ENCODE measurements at regions not wholly inside any gene's neighbourhood (a gene's known extent, or its start where the extent isn't known, plus 50 kb on each side); places are given as distances from the start of the nearest gene placed in this dataset.

DNA sequence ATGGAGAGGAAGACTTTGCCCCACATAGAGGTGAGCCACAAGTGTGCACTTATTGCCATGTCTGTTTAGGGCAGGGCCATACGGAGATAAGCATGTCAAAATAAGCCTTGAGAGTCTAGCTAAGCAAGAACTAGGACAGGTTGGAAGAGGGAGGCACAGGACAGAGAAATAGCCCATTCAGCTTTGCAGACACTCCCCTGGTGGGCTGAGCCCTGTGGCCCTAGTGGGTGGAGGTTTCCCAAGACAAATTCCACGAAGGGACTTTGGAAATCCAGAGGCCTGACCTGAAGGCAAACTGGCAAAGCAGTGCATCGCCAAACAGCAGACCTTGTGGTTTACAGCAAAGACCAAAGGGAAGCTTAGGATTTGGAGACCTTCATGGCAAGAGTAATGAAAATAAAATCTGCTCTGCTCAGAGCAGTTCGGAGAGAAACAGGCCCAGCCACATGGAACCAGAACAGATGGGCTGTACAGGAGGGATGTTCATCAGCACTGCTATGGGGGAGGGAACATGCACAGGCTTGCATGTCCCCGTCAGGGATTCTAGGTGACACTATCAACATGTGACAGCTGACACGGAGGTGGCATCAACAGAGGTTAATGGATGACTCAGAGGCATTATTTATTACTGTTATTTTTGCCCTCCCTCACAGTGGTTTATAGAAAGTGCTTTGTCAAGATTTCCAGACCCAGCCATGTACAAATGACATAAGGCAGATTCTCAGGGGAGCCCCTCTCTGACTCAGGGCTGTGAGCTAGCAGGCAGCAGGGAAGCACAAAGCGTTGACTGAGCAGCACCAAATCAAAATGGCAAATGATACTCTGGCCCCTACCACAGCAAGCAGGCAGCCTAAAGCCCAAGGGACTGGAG lies 90.1 kb upstream of the IRF2BP2 start:
- no peaks in the 10 kb centered on the region for H3K4me1 ChIP-seq (ENCODE audit: insufficient read depth, low read length)
- H3K9me3 ChIP-seq (ENCODE audit: control insufficient read depth, insufficient read depth, low read length) = no peaks in the 10 kb centered on the region
- no peak overlapping the region for H3K9ac ChIP-seq (ENCODE audit: low read depth, low read length)
- no peaks in the 10 kb centered on the region for H3K36me3 ChIP-seq (ENCODE audit: insufficient read depth, low read length)

DNA sequence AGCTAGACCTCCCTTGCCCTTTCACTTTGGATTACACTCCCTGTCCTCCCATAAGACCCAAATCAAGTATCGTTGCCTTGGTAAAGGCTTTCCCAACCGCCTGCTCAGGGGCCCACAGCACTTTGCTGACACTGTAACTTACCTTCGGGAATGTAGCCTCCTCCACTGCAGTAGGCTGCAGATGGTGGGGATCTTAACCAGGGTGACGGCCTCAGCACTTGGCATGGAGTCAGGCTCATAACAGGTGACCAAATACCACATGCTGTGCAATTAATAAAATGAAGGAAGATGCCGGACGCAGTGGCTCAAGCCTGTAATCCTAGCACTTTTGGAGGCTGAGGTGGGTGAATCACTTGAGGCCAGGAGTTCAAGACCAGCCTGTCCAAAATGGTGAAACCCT lies 88.7 kb upstream of the IRF2BP2 start:
- Histone ChIP-seq H3K9me3 (ENCODE audit: control insufficient read depth, insufficient read depth, low read length) (no peaks in the 10 kb centered on the region), H3K4me1 (ENCODE audit: insufficient read depth, low read length) (no peaks in the 10 kb centered on the region), H3K36me3 (ENCODE audit: insufficient read depth, low read length) (no peaks in the 10 kb centered on the region), H3K9ac (ENCODE audit: low read depth, low read length) (no peak overlapping the region)

DNA sequence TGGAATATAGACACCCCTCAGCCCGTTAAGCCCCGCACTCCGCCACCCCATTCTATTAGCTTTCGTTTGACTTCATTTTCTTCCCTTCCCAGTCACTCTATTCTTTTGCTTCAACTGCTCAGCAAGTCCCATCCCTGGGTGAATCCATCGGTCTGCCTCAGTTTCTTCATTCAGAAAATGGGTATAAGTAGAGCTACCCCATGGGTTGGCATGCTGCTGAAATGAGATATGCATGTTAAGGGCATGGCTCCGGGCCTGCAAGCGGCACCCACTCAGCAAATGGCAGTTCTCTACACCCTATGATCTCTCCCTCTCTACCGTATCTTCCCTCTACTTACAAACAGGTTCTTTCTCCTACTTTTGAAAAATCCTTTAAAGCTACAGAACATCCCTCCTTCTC lies 87.8 kb upstream of the IRF2BP2 start:
- Histone ChIP-seq H3K9me3 (ENCODE audit: control insufficient read depth, insufficient read depth, low read length) (no peaks in the 10 kb centered on the region), H3K4me1 (ENCODE audit: insufficient read depth, low read length) (no peaks in the 10 kb centered on the region), H3K9ac (ENCODE audit: low read depth, low read length) (no peak overlapping the region), H3K36me3 (ENCODE audit: insufficient read depth, low read length) (no peaks in the 10 kb centered on the region)

DNA sequence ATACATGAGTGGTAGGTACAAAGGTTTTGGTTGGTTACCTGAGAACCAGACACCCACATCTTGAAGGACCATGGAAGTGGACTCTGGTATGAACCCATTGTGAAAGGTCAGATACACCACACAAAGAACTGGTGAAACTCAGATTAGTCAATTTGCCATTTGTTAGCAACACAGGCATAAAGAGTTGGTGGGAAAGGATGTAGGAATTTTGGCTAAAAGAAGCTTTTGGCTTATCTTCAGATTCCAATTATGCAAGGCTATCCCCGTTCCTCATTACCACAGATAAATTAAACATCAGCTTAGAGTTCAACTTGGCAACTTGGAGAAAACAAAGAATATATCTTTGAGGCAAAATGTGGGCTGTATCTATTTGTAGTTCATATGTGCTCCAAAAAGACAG lies 87.0 kb upstream of the IRF2BP2 start:
- Histone ChIP-seq H3K36me3 (ENCODE audit: insufficient read depth, low read length) (no peaks in the 10 kb centered on the region), H3K9ac (ENCODE audit: low read depth, low read length) (no peak overlapping the region), H3K9me3 (ENCODE audit: control insufficient read depth, insufficient read depth, low read length) (no peaks in the 10 kb centered on the region), H3K4me1 (ENCODE audit: insufficient read depth, low read length) (no peaks in the 10 kb centered on the region)

DNA sequence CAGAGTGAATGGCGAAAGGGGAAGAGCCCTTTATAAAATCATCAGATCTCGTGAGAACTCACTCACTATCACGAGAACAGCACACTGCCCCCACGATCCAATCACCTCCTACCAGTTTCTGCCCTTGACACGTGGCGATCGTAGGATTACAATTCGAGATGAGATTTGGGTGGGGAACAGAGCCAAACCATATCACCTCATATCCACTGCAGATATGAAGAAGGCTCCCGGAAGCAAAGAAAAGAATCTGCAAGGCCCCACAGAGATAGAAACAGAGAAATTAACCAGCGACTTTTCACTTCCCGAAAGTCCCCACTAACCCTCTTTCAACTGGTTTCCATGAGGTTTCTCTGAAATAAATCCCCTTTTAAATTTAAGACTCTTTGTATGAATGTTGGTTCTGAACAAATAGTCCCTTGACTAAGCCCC lies 86.2 kb upstream of the IRF2BP2 start:
- Histone ChIP-seq H3K9me3 (ENCODE audit: control insufficient read depth, insufficient read depth, low read length) (no peaks in the 10 kb centered on the region), H3K36me3 (ENCODE audit: insufficient read depth, low read length) (no peaks in the 10 kb centered on the region), H3K9ac (ENCODE audit: low read depth, low read length) (no peak overlapping the region), H3K4me1 (ENCODE audit: insufficient read depth, low read length) (no peaks in the 10 kb centered on the region)

DNA sequence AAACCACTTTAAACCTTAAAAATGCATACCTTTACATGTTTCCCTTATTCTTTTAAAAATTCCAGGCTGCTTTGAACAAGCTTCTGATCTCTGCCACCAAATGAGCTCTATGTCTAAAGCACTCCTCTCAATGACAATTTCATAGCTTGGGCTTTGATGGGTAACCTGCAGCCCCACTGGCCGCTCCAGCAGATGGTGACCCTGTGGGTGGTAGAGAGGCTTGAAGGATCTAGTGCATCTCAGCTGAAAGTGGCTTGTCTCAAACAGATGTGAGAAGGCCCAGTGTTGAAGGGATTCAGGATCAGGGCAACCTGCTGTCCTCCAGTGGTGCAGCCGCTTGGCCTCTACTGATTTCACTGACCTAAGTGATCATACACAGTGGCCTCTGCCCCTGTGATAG lies 84.7 kb upstream of the IRF2BP2 start:
- no peak overlapping the region for H3K9ac ChIP-seq (ENCODE audit: low read depth, low read length)
- H3K36me3 ChIP-seq (ENCODE audit: insufficient read depth, low read length) = no peaks in the 10 kb centered on the region
- no peaks in the 10 kb centered on the region for H3K9me3 ChIP-seq (ENCODE audit: control insufficient read depth, insufficient read depth, low read length)

DNA sequence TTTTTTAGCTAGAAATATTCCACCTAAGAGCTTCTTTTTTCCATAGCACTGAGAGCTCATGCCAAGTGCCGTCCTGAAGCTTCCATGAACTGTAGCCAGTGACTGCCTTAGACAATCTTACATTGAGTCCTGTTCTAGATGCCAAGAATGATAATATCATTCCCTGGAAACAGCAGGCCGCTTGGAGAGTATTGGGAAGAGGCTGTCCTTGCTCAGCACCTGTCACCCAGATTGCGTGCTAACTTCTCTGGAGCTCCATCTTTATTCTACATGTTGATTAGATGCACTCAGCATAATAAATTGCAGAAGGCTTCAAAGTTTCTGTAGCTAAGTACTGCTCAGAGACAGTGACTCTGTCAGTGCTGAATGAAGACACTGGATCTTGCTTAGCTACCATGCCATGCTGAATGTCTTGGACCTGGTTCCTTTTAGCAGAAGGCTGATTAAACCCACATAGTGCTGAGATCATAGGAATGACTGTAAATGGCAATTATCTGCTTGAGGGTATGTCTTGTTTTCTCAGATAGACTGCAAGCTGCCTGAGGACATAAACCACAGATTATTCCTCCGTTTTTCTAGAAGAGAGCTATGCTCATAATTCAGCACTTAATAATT lies 83.1 kb upstream of the IRF2BP2 start:
- H3K4me1 ChIP-seq (ENCODE audit: insufficient read depth, low read length) = no peaks in the 10 kb centered on the region

More for the DNA sequence above, 84.7 kb upstream of the IRF2BP2 start:
- H3K4me1 ChIP-seq (ENCODE audit: insufficient read depth, low read length) = no peaks in the 10 kb centered on the region

DNA sequence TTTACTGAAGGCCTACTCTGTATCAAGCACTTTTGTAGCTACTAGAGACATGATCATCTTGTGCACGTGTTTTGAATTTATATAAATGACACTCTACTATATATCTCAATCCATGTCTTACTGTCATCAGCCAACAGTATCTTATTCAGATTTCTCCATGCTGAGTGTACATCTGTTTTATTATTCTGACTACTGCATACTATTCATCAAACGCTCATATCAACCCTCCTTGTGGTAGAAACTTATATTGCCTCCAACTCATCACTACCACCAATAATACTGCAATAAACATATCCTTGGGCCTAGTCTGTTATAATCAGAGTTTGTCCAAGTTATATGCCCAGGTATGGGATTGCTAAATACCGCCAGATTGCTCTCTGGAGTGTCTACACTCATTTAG lies 81.6 kb upstream of the IRF2BP2 start:
- peaks cover under 1% of the 10 kb centered on the region; the same call in 1 of the 2 replicates for H3K9me3 ChIP-seq (ENCODE audit: control insufficient read depth, insufficient read depth, low read length)
- no peaks in the 10 kb centered on the region for H3K36me3 ChIP-seq (ENCODE audit: insufficient read depth, low read length)
- no peak overlapping the region for H3K9ac ChIP-seq (ENCODE audit: low read depth, low read length)
- H3K4me1 ChIP-seq (ENCODE audit: insufficient read depth, low read length) = no peaks in the 10 kb centered on the region

More for the DNA sequence above, 83.1 kb upstream of the IRF2BP2 start:
- H3K9me3 ChIP-seq (ENCODE audit: control insufficient read depth, insufficient read depth, low read length) = no peaks in the 10 kb centered on the region
- H3K36me3 ChIP-seq (ENCODE audit: insufficient read depth, low read length) = no peaks in the 10 kb centered on the region
- no peak overlapping the region for H3K9ac ChIP-seq (ENCODE audit: low read depth, low read length)

DNA sequence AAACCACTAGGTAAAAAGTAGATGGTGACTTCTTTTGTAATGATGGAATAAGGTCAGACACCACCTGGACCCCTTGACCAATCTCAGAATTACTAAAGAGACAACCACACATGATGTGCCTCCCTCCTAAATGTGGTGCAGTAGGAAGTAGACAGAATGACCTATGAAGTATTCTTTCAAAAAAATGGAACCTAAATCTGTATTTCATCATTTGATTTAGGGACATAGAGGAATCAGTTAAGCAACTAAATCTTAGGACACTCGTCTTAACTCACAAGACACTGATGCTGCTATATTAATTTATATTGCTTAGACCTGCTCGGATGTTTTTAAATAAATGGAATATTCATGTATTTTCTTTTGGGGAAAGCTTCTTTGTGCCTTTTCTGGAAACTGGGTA lies 80.9 kb upstream of the IRF2BP2 start:
- H3K36me3 ChIP-seq (ENCODE audit: insufficient read depth, low read length) = no peaks in the 10 kb centered on the region
- H3K9ac ChIP-seq (ENCODE audit: low read depth, low read length) = no peak overlapping the region
- peaks cover 4% of the 10 kb centered on the region; the same call in 1 of the 2 replicates for H3K9me3 ChIP-seq (ENCODE audit: control insufficient read depth, insufficient read depth, low read length)
- no peaks in the 10 kb centered on the region for H3K4me1 ChIP-seq (ENCODE audit: insufficient read depth, low read length)

DNA sequence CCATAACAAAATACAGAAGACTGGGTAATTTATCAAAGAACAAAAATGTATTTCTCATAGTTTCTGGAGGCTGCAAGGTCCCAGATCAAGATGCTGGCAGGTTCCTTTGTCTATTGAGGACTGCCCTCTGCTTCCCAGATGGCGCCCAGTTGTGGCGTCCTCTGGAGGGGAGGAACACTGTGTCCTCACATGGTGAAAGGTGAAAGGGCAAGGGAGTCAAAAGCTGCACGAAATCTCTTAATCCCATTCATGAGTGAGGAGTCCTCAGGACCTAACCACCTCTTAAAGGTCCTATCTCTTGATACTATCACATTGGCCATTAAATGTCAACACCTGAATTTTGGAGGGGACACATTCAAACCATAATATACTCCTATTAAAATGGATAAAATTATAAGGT lies 79.3 kb upstream of the IRF2BP2 start:
- Histone ChIP-seq H3K9me3 (ENCODE audit: control insufficient read depth, insufficient read depth, low read length) (peaks cover 7% of the 10 kb centered on the region; the same call in 1 of the 2 replicates), H3K4me1 (ENCODE audit: insufficient read depth, low read length) (0 out of 2 replicates have a peak, but pooled peaks cover under 1% of the 10 kb centered on the region), H3K9ac (ENCODE audit: low read depth, low read length) (no peak overlapping the region), H3K36me3 (ENCODE audit: insufficient read depth, low read length) (no peaks in the 10 kb centered on the region)

DNA sequence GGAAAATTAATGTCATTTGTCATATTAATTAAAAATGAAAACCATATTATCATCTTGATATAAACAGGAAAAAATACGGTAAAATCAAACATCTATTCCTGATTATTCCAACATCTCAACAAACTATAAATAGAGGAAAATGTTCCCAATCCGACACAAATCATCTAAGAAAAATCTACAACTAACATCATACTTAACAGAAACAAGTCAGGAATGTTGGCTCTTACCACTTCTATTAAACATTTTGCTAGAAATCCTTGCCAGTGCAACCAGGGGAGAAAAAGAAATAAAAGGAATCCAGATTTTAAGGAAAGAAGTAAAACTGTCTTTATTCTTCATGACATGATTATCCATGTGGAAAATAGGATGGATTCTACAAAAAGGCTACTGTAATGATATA lies 77.0 kb upstream of the IRF2BP2 start:
- no peaks in the 10 kb centered on the region for H3K36me3 ChIP-seq (ENCODE audit: insufficient read depth, low read length)
- H3K4me1 ChIP-seq (ENCODE audit: insufficient read depth, low read length) = peaks cover 9% of the 10 kb centered on the region
- H3K9ac ChIP-seq (ENCODE audit: low read depth, low read length) = no peak overlapping the region
- H3K9me3 ChIP-seq (ENCODE audit: control insufficient read depth, insufficient read depth, low read length) = peaks cover 7% of the 10 kb centered on the region; the same call in 1 of the 2 replicates

DNA sequence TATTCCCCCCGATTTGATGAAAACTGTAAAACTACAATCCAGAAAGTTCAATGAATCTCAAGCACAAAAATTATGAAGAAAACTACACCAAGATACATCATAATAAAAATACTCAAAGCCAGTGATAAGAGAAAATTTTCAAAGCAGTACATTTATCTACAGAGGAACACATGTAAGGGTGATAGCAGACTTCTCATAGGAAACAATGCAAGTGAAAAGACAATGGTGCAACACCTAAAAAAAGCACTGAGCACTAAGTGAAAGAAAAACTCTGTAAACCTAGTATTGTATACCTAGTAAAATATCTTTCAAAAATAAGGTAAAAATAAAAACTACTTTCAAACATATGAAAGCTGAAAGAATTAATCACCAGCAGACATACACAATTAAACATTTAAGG lies 76.1 kb upstream of the IRF2BP2 start:
- H3K9me3 ChIP-seq (ENCODE audit: control insufficient read depth, insufficient read depth, low read length) = peaks cover 7% of the 10 kb centered on the region; the same call in 1 of the 2 replicates

DNA sequence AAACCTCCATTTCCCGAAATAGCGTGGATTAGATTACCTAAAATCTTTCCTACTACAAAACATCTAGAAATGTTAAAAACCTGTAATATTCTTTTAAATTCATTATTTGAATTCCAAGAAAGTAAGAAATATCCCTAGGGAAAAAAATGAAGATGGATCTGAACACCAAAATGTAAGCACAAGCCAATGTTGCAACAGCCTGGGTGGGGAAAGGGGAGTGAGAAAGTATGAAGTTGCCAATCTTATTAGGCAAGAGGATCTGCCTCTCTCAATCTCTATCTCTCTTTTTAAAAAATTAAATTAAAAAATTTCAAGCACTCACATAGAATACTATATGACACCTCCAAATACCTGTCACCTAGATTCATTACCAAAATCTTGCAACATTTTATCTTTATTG lies 74.9 kb upstream of the IRF2BP2 start:
- Histone ChIP-seq H3K9ac (ENCODE audit: low read depth, low read length) (no peak overlapping the region), H3K9me3 (ENCODE audit: control insufficient read depth, insufficient read depth, low read length) (peaks cover 7% of the 10 kb centered on the region; the same call in 1 of the 2 replicates), H3K36me3 (ENCODE audit: insufficient read depth, low read length) (no peaks in the 10 kb centered on the region), H3K4me1 (ENCODE audit: insufficient read depth, low read length) (peaks cover 9% of the 10 kb centered on the region)

More for the DNA sequence above, 76.1 kb upstream of the IRF2BP2 start:
- H3K9ac ChIP-seq (ENCODE audit: low read depth, low read length) = no peak overlapping the region
- H3K36me3 ChIP-seq (ENCODE audit: insufficient read depth, low read length) = no peaks in the 10 kb centered on the region
- peaks cover 9% of the 10 kb centered on the region for H3K4me1 ChIP-seq (ENCODE audit: insufficient read depth, low read length)

DNA sequence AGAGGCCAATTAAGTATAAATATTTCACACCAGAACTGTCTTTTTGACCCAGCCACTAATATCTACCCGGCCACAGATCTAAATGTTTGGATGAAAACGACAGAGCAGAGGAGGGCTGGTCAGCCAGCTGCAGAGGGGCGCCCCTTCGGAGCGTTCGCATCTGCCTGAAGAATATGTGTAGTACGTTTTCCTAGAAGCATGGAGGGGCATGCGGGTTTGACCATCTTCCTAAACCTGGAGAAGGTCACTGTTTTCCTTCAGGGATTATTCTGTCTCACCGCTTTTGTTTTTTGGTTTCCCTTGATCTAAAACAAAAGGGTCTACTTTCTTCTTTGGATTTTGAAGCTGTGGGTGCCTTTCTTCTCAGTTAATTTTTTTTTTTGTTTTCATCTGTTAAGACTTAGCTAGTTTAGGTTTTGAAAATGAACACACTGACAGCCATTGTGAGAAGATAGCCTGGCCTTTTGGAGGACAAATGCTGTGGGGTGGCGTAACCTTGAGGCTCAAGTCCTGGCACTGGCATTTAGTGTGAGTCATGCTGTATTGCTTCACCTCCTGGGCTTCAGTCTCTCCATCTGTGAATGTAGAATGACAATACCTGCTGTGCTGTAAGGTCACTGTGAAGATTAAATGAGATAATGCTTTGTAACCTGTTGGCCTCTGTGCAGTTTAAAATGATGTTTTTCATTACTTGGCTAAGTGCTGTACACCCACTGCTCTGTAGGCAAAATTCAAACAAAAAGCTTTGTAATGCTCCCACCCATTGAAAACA lies 74.1 kb upstream of the IRF2BP2 start:
- Histone ChIP-seq H3K9ac (ENCODE audit: low read depth, low read length) (no peak overlapping the region), H3K4me1 (ENCODE audit: insufficient read depth, low read length) (peaks cover 9% of the 10 kb centered on the region), H3K36me3 (ENCODE audit: insufficient read depth, low read length) (no peaks in the 10 kb centered on the region), H3K9me3 (ENCODE audit: control insufficient read depth, insufficient read depth, low read length) (peaks cover 7% of the 10 kb centered on the region; the same call in 1 of the 2 replicates)
